ES-I3 (cell line): ENCODE measurements at regions not wholly inside any gene's neighbourhood (a gene's known extent, or its start where the extent isn't known, plus 50 kb on each side); places are given as distances from the start of the nearest gene placed in this dataset.

Source experiments
- H3K36me3 ChIP-seq: 2 replicates; pipeline ENCODE4 v1.6.1; 2013; ENCODE audit warnings: mild to moderate bottlenecking, low read length, control low read depth, moderate library complexity; ENCODE audit not compliant: insufficient read depth
- H3K4me1 ChIP-seq: 2 replicates; pipeline ENCODE4 v1.6.1; 2013; ENCODE audit warnings: mild to moderate bottlenecking, control low read depth, low read length; ENCODE audit not compliant: insufficient read depth
- H3K9ac ChIP-seq: 2 replicates; pipeline ENCODE4 v1.6.1; 2013; ENCODE audit warnings: low read depth, mild to moderate bottlenecking, low read length, moderate library complexity
- H3K9me3 ChIP-seq: 2 replicates; pipeline ENCODE4 v1.6.1; 2013; ENCODE audit warnings: mild to moderate bottlenecking, low read length, moderate library complexity; ENCODE audit not compliant: control insufficient read depth, insufficient read depth

- Histone ChIP-seq H3K9me3 (no peaks in the 10 kb centered on the region), H3K9ac (no peak overlapping the region), H3K4me1 (peaks cover 14% of the 10 kb centered on the region), H3K36me3 (no peaks in the 10 kb centered on the region)
Observed at GRCh38 chr6:108762394-108762793, 85.8 kb upstream of the ARMC2 start.

GRCh38 chr6:108763931-108764579 is 84.2 kb upstream of the ARMC2 start:
- Histone ChIP-seq H3K9ac (no peak overlapping the region), H3K9me3 (no peaks in the 10 kb centered on the region), H3K4me1 (peaks cover 14% of the 10 kb centered on the region), H3K36me3 (no peaks in the 10 kb centered on the region)

GRCh38 chr6:108764580-108764950 is 83.7 kb upstream of the ARMC2 start:
- no peak overlapping the region for H3K9ac ChIP-seq
- H3K4me1 ChIP-seq = peaks cover 14% of the 10 kb centered on the region
- no peaks in the 10 kb centered on the region for H3K9me3 ChIP-seq
- H3K36me3 ChIP-seq = no peaks in the 10 kb centered on the region

DNA sequence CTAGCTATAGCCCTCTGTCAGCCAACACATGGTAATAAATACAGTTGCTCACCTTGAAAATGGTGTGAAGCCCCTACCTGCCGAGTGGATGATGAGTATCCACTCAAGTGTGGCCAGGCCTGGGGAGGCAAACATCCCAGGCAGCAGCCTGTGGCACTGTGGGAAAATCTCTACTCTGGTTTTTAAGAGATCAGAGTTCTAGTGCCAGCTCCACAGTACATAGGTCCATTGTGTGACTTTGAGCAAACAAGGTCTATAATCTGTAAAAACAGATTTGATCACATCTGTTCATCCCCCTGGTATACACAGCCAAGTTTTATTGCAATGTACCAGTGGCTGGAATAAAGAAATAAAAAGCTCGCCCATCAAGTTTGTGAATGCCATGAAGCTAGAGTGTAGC is 82.7 kb upstream of the ARMC2 start:
- H3K36me3 ChIP-seq = no peaks in the 10 kb centered on the region
- H3K4me1 ChIP-seq = peaks cover 11% of the 10 kb centered on the region
- no peak overlapping the region for H3K9ac ChIP-seq
- H3K9me3 ChIP-seq = no peaks in the 10 kb centered on the region

- Histone ChIP-seq H3K9ac (no peak overlapping the region), H3K9me3 (no peaks in the 10 kb centered on the region), H3K4me1 (peaks cover 4% of the 10 kb centered on the region; the same call in 1 of the 2 replicates)
Observed at GRCh38 chr6:108766419-108766818, 81.8 kb upstream of the ARMC2 start.

GRCh38 chr6:108766886-108767285 is 81.3 kb upstream of the ARMC2 start:
- Histone ChIP-seq H3K4me1 (peaks cover 4% of the 10 kb centered on the region; the same call in 1 of the 2 replicates), H3K9me3 (no peaks in the 10 kb centered on the region), H3K9ac (no peak overlapping the region), H3K36me3 (no peaks in the 10 kb centered on the region)

More at GRCh38 chr6:108766419-108766818, 81.8 kb upstream of the ARMC2 start:
- H3K36me3 ChIP-seq = no peaks in the 10 kb centered on the region

- H3K9ac ChIP-seq = no peak overlapping the region
- no peaks in the 10 kb centered on the region for H3K36me3 ChIP-seq
- no peaks in the 10 kb centered on the region for H3K9me3 ChIP-seq
- peaks cover 4% of the 10 kb centered on the region; the same call in 1 of the 2 replicates for H3K4me1 ChIP-seq
Observed at GRCh38 chr6:108767418-108768165, 80.6 kb upstream of the ARMC2 start.

GRCh38 chr6:108768166-108768555 is 80.1 kb upstream of the ARMC2 start:
- H3K4me1 ChIP-seq = peaks cover 4% of the 10 kb centered on the region; the same call in 1 of the 2 replicates
- no peaks in the 10 kb centered on the region for H3K9me3 ChIP-seq
- no peaks in the 10 kb centered on the region for H3K36me3 ChIP-seq
- H3K9ac ChIP-seq = no peak overlapping the region

DNA sequence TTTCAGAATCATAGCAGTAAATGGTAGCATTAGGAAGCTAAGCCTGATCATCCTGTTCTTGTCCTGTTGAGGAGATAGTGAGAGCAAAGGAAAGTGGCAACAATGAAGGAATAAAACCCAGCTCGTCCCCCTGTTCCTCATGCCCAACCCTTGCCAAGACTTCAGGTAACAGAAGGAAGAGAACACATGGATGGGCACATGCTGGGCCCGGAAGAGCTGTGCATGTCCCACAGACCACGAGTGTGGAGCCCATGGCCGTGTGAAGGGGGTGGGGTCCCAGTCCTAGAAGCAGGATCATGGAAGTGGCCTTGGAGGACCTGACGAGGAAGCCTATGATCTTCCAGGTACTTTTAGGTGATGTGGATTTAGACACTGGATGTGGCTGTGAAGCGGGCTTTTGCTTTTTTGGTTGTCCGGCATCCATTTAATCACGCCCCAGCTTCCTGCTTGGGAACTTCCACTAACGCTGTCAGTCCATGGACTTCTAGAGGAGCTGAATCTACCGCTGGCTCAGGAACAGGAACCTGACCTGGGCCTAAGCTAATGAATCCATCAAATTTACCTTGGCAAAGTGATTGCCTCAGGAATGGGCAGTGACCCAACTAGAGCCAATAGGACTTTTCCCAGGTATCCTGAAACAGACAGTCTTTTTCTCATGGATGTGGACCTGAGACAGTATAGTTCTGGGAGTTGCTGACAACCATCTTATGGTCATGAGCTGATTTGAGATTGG is 79.3 kb upstream of the ARMC2 start:
- peaks cover 4% of the 10 kb centered on the region; the same call in 1 of the 2 replicates for H3K4me1 ChIP-seq
- no peaks in the 10 kb centered on the region for H3K36me3 ChIP-seq
- no peaks in the 10 kb centered on the region for H3K9me3 ChIP-seq
- no peak overlapping the region for H3K9ac ChIP-seq

DNA sequence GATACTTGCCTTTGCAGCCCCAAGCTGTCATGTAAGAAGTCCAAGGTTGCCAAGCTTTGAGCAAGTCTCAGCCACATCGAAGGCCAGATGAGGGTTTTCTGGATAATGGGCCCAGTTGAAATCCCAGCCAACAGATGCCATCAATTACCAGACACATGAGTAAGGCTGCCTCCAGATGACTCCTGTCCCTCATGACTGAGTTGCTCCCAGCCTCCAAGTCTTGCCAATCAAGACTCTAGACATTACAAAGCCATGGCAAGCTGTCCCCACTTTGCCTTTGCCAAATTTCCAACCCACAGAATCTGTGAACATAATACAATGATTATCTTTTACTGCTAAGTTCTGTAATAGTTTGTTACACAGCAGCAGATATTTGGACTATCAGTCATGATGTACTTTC is 76.8 kb upstream of the ARMC2 start:
- Histone ChIP-seq H3K4me1 (no peaks in the 10 kb centered on the region), H3K9me3 (no peaks in the 10 kb centered on the region), H3K9ac (no peak overlapping the region), H3K36me3 (no peaks in the 10 kb centered on the region)

DNA sequence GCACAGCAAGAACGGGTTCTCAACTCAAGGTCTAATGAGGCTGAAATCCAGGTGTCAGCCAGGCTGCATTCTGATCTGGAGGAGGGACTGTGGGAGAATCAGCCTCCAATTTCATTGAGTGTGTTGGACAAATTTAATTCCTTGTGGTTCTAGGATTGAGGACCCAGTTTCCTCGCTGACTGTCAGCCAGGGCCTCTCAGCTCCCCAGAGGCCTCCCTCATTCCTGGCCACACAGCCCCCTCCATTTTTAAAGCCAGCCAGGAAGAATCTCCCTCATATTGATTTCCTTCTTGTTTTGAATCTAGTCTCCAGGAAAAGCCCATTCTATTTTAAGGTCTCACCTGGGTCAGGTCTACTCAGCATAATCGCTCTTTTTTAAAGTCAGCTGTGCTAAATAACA is 73.7 kb upstream of the ARMC2 start:
- Histone ChIP-seq H3K9ac (no peak overlapping the region), H3K4me1 (no peaks in the 10 kb centered on the region; the same call in 1 of the 2 replicates), H3K36me3 (no peaks in the 10 kb centered on the region), H3K9me3 (no peaks in the 10 kb centered on the region)

GRCh38 chr6:108777536-108777935 is 70.7 kb upstream of the ARMC2 start:
- Histone ChIP-seq H3K36me3 (no peaks in the 10 kb centered on the region), H3K9ac (no peak overlapping the region), H3K9me3 (no peaks in the 10 kb centered on the region), H3K4me1 (peaks cover 3% of the 10 kb centered on the region; the same call in 1 of the 2 replicates)

- H3K9me3 ChIP-seq = no peaks in the 10 kb centered on the region
- H3K36me3 ChIP-seq = no peaks in the 10 kb centered on the region
- peaks cover 10% of the 10 kb centered on the region; the same call in 1 of the 2 replicates for H3K4me1 ChIP-seq
Observed at GRCh38 chr6:108778421-108779186, 69.6 kb upstream of the ARMC2 start.

More at GRCh38 chr6:108778421-108779186, 69.6 kb upstream of the ARMC2 start:
- no peak overlapping the region for H3K9ac ChIP-seq
